Thyroid gland (tissue), 4 donors: ENCODE measurements at regions not wholly inside any gene's neighbourhood (a gene's known extent, or its start where the extent isn't known, plus 50 kb on each side); places are given as distances from the start of the nearest gene placed in this dataset.

Experiments used
- DNase-seq, 2 donors: peaks; one replicate each; pipeline ENCODE4 v3.0.0-alpha.2; 2019
- H3K27ac ChIP-seq, 3 donors: fragments of 200-600 bp; sonication (generic); 1 replicate in 2 of 3; 2 replicates in 1 of 3; pipeline ENCODE4 v1.5.1; 2016 to 2019; ENCODE audit warnings: mild to moderate bottlenecking in 1 of 3, moderate library complexity in 1 of 3
- H3K27me3 ChIP-seq: fragments of 200-600 bp; sonication (generic); one replicate; pipeline ENCODE4 v1.5.1; 2019
- H3K36me3 ChIP-seq, 2 donors: fragments of 200-600 bp; sonication (generic); one replicate each; pipeline ENCODE4 v1.5.1; 2016 to 2019
- H3K4me1 ChIP-seq, 2 donors: fragments of 200-600 bp; sonication (generic); one replicate each; pipeline ENCODE4 v1.5.1; 2017 to 2019
- H3K4me3 ChIP-seq, 3 donors: fragments of 200-600 bp; sonication (generic); replicated peaks in 1 of 3; 1 replicate in 2 of 3; 2 replicates in 1 of 3; pipeline ENCODE4 v1.5.1; 2016; ENCODE audit warnings: mild to moderate bottlenecking in 1 of 3
- H3K9me3 ChIP-seq: fragments of 200-600 bp; sonication (generic); one replicate; pipeline ENCODE4 v1.5.1; 2017
- POLR2A ChIP-seq, 2 donors: fragments of 450-650 bp; IDR thresholded peaks; one replicate each; pipeline ENCODE4 v1.6.1; 2017; ENCODE audit warnings: antibody characterized with exemption in 2 of 2, mild to moderate bottlenecking in 2 of 2, moderate library complexity in 1 of 2
- WGBS, 2 donors: methylation state at CpG; one replicate each; pipeline ENCODE4 v1.1.5; 2017; 5-methylcytosine and 5-hydroxymethylcytosine counted together
- intact Hi-C: fragments of 100-400 bp; cut with DNase I; formaldehyde crosslinking; loops from one replicate; pipeline ENCODE4 v1.15.1; 2023
- TF ChIP-seq, protein P1 (sequence below), 6 experiments: fragments of 200-600 bp in 3 of 6; fragments of 450-650 bp in 3 of 6; sonication (generic) in 3 of 6; IDR thresholded peaks; one replicate each; pipeline ENCODE4 v1.5.1; 2016 to 2019; ENCODE audit warnings: antibody characterized with exemption in 6 of 6, mild to moderate bottlenecking in 2 of 6, inconsistent platforms in 1 of 6, moderate library complexity in 1 of 6

DNA sequence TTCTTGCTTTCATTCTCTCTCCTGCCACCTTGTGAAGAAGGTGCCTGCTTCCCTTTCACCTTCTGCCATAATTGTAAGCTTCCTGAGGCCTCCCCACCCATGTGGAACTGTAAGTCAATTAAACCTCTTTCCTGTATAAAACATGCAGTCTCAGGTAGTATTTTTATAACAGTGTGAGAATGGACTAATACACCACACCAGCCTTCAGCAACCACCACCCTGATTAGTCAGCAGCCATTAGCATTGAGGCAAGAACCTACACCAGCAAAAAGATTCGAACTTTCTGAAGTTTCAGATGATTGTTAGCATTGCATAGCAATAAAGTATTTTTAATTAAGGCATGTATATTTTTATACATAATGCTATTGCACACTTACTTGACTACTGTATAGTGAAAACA lies 980.2 kb downstream of the EFNA5 start:
- WGBS, 2 donors = 0 to 93% methylated on average over 1 of the region's 1 CpG
- no peaks in the 10 kb centered on the region for H3K4me1 ChIP-seq

GRCh38 chr5:106680330-106680729 lies 990.4 kb downstream of the EFNA5 start:
- intact Hi-C loops = no loop called here
- TF ChIP-seq POLR2A (IDR thresholded peaks at IDR 0.05) = no peak
- TF ChIP-seq, protein P1, sequence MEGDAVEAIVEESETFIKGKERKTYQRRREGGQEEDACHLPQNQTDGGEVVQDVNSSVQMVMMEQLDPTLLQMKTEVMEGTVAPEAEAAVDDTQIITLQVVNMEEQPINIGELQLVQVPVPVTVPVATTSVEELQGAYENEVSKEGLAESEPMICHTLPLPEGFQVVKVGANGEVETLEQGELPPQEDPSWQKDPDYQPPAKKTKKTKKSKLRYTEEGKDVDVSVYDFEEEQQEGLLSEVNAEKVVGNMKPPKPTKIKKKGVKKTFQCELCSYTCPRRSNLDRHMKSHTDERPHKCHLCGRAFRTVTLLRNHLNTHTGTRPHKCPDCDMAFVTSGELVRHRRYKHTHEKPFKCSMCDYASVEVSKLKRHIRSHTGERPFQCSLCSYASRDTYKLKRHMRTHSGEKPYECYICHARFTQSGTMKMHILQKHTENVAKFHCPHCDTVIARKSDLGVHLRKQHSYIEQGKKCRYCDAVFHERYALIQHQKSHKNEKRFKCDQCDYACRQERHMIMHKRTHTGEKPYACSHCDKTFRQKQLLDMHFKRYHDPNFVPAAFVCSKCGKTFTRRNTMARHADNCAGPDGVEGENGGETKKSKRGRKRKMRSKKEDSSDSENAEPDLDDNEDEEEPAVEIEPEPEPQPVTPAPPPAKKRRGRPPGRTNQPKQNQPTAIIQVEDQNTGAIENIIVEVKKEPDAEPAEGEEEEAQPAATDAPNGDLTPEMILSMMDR (IDR thresholded peaks at IDR 0.05) = no peak
- no peak overlapping the region for H3K4me3 ChIP-seq
- H3K4me1 ChIP-seq = no peaks in the 10 kb centered on the region
- no peaks in the 10 kb centered on the region for H3K9me3 ChIP-seq
- 50 to 62% methylated on average over 1 of the region's 1 CpG for WGBS, 2 donors
- no peaks in the 10 kb centered on the region for H3K27me3 ChIP-seq
- DNase-seq = no peak
- no peaks in the 10 kb centered on the region for H3K36me3 ChIP-seq
- no peak overlapping the region for H3K27ac ChIP-seq

More for the DNA sequence above, 980.2 kb downstream of the EFNA5 start:
- DNase-seq = no peak
- Histone ChIP-seq H3K4me3 (no peak overlapping the region), H3K27me3 (no peaks in the 10 kb centered on the region), H3K9me3 (no peaks in the 10 kb centered on the region), H3K27ac (no peak overlapping the region), H3K36me3 (no peaks in the 10 kb centered on the region)
- no peak for TF ChIP-seq POLR2A (IDR thresholded peaks at IDR 0.05)
- TF ChIP-seq, protein P1 (IDR thresholded peaks at IDR 0.05) = no peak
- intact Hi-C loops = no loop called here

DNA sequence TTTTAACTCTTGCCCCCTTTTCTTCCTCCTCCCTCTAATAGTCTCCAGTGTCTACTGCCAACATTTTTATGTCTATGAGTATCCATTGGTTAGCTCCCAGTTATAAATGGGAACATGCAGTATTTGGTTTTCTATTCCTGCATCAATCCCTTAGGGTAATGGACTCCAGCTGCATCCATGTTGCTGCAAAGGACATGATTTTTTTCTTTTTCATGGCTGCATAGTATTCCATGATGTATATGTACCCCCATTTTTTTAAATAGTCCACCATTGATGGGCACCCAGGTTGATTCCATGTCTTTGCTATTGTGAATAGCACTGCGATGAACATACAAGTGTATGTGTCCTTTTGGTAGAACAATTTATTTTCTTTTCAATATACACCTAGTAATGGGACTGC lies 993.7 kb downstream of the EFNA5 start:
- Histone ChIP-seq H3K27ac (no peak overlapping the region), H3K27me3 (no peaks in the 10 kb centered on the region), H3K9me3 (no peaks in the 10 kb centered on the region), H3K4me3 (no peak overlapping the region), H3K36me3 (no peaks in the 10 kb centered on the region), H3K4me1 (no peaks in the 10 kb centered on the region)
- no peak for DNase-seq
- TF ChIP-seq, protein P1 (IDR thresholded peaks at IDR 0.05) = no peak
- no peak for TF ChIP-seq POLR2A (IDR thresholded peaks at IDR 0.05)
- intact Hi-C loops = no loop called here
- 97% methylated on average over 1 of the region's 1 CpG for WGBS, 2 donors

- Histone ChIP-seq H3K27me3 (no peaks in the 10 kb centered on the region), H3K4me3 (no peak overlapping the region), H3K9me3 (no peaks in the 10 kb centered on the region), H3K27ac (no peak overlapping the region), H3K4me1 (no peaks in the 10 kb centered on the region), H3K36me3 (no peaks in the 10 kb centered on the region)
- no peak for DNase-seq
- TF ChIP-seq, protein P1 (IDR thresholded peaks at IDR 0.05) = no peak
- no peak for TF ChIP-seq POLR2A (IDR thresholded peaks at IDR 0.05)
- intact Hi-C loops = no loop called here
- 28 to 30% methylated on average over 1 of the region's 1 CpG for WGBS, 2 donors
Observed at GRCh38 chr5:106675687-106676086, 995.0 kb downstream of the EFNA5 start.

DNA sequence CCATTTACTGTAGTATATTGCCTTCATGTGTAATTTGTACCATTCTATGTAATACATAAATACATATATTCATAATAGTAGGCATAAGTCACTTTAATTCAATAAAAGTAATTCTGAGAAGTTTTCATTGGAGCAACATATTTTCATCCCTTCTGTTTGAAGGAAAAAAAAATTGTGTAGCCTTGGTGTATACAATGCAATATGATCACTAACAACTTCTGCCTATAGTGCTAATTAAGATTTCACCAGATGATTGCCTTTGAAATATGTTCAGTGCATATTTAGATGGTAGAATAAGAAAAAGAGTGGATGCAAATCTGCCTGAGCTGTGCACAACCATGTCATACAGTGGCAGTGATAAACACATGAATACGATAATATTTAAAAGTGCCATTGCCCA lies 996.8 kb downstream of the EFNA5 start:
- Histone ChIP-seq H3K27me3 (no peaks in the 10 kb centered on the region), H3K4me1 (no peaks in the 10 kb centered on the region), H3K4me3 (no peak overlapping the region), H3K27ac (no peak overlapping the region), H3K9me3 (no peaks in the 10 kb centered on the region), H3K36me3 (no peaks in the 10 kb centered on the region)
- DNase-seq = no peak
- WGBS, 2 donors = 94 to 97% methylated on average over 1 of the region's 1 CpG
- intact Hi-C loops = no loop called here
- TF ChIP-seq POLR2A (IDR thresholded peaks at IDR 0.05) = no peak
- TF ChIP-seq, protein P1 (IDR thresholded peaks at IDR 0.05) = no peak
